HepG2 (cell line): ENCODE measurements at regions not wholly inside any gene's neighbourhood (a gene's known extent, or its start where the extent isn't known, plus 50 kb on each side); places are given as distances from the start of the nearest gene placed in this dataset.

Experiments used
- ATF2 ChIP-seq: sonication (generic); formaldehyde crosslinking; IDR thresholded peaks from 2 replicates; pipeline ENCODE4 v1.4.0; 2020; ENCODE audit warnings: missing genetic modification reagents
- CTCF ChIP-seq: sonication (generic); formaldehyde crosslinking; IDR thresholded peaks from 2 replicates; pipeline ENCODE4 v1.5.0; 2020; ENCODE audit warnings: mild to moderate bottlenecking, missing genetic modification reagents, moderate library complexity
- ELK4 ChIP-seq: sonication (generic); formaldehyde crosslinking; IDR thresholded peaks from 2 replicates; pipeline ENCODE4 v1.9.0; 2021; ENCODE audit warnings: missing genetic modification reagents, borderline replicate concordance
- HMGXB3 ChIP-seq: sonication (generic); formaldehyde crosslinking; IDR thresholded peaks from 2 replicates; pipeline ENCODE4 v1.4.0; 2020; ENCODE audit warnings: missing genetic modification reagents, borderline replicate concordance
- SUZ12 ChIP-seq: fragments of 150-350 bp; IDR thresholded peaks from 2 replicates; pipeline ENCODE4 v1.6.1; 2014; ENCODE audit warnings: low read depth, low read length
- ZNF354B ChIP-seq: sonication (generic); formaldehyde crosslinking; IDR thresholded peaks from 2 replicates; pipeline ENCODE4 v1.8.0; 2022; ENCODE audit warnings: mild to moderate bottlenecking, missing genetic modification reagents
- ZNF501 ChIP-seq: sonication (generic); formaldehyde crosslinking; IDR thresholded peaks from 2 replicates; pipeline ENCODE4 v1.5.1; 2020; ENCODE audit warnings: mild to moderate bottlenecking, moderate library complexity, missing genetic modification reagents
- ZNF687 ChIP-seq: sonication (generic); formaldehyde crosslinking; IDR thresholded peaks from 2 replicates; pipeline ENCODE4 v1.5.1; 2020; ENCODE audit warnings: mild to moderate bottlenecking, missing genetic modification reagents, moderate library complexity

- no peak for TF ChIP-seq ATF2 (CRISPR knock-in tag)
- TF ChIP-seq SUZ12, result no peak
- TF ChIP-seq ZNF687 (CRISPR knock-in tag), result no peak
- no peak for TF ChIP-seq CTCF
- no peak for TF ChIP-seq HMGXB3
- TF ChIP-seq ELK4, result no peak
- TF ChIP-seq ZNF501 (CRISPR knock-in tag), result no peak
- TF ChIP-seq ZNF354B (CRISPR knock-in tag), result no peak
Observed at GRCh38 chr11:62062223-62062861, 61.5 kb upstream of the INCENP start.
